ENCODE measurements at regions not wholly inside any gene's neighbourhood (a gene's known extent, or its start where the extent isn't known, plus 50 kb on each side); places are given as distances from the start of the nearest gene placed in this dataset.

GRCh38 chr1:55670331-55671082, 455.3 kb upstream of the USP24 start (continued):
- TF ChIP-seq CHD7 (IDR thresholded peaks at IDR 0.05; ENCODE audit: insufficient replicate concordance, low read length) (no peak), POLR2A (IDR thresholded peaks at IDR 0.05; ENCODE audit: control extremely low read depth in 1 of 2, low read depth in 2 of 2, low read length in 2 of 2) (no peak), HDAC6 (IDR thresholded peaks at IDR 0.05; ENCODE audit: low read depth, low read length) (no peak), USF2 (IDR thresholded peaks at IDR 0.05; ENCODE audit: low read length) (no peak), TEAD4 (IDR thresholded peaks at IDR 0.05; ENCODE audit: low read depth, low read length) (no peak), MAFK (IDR thresholded peaks at IDR 0.05; ENCODE audit: low read depth, low read length) (no peak), CTBP2 (IDR thresholded peaks at IDR 0.05; ENCODE audit: borderline replicate concordance, insufficient read depth, insufficient read length, low read length) (no peak), KDM5A (IDR thresholded peaks at IDR 0.05; ENCODE audit: low read length) (no peak), HDAC2 (IDR thresholded peaks at IDR 0.05; ENCODE audit: borderline replicate concordance in 1 of 2, low read depth in 2 of 2, low read length in 2 of 2) (no peak), TCF12 (IDR thresholded peaks at IDR 0.05; ENCODE audit: low read depth, low read length) (no peak)
